GM18517 (cell line): ENCODE measurements at regions not wholly inside any gene's neighbourhood (a gene's known extent, or its start where the extent isn't known, plus 50 kb on each side); places are given as distances from the start of the nearest gene placed in this dataset.
A peak's percentile ranks its signal among the peaks of the same experiment; 100 is the strongest.
"Not testable (repeated sequence)": the region's sequence is repeated elsewhere in the genome, so short reads cannot be mapped to it uniquely, and the experiment has no call there.

ENCODE experiments used
- ATAC-seq: cut with Tn5 transposase; IDR thresholded peaks from one replicate; pipeline ENCODE4 v1.9.1; 2021; ENCODE audit warnings: mild to moderate bottlenecking, moderate library complexity; ENCODE audit not compliant: unreplicated experiment

DNA sequence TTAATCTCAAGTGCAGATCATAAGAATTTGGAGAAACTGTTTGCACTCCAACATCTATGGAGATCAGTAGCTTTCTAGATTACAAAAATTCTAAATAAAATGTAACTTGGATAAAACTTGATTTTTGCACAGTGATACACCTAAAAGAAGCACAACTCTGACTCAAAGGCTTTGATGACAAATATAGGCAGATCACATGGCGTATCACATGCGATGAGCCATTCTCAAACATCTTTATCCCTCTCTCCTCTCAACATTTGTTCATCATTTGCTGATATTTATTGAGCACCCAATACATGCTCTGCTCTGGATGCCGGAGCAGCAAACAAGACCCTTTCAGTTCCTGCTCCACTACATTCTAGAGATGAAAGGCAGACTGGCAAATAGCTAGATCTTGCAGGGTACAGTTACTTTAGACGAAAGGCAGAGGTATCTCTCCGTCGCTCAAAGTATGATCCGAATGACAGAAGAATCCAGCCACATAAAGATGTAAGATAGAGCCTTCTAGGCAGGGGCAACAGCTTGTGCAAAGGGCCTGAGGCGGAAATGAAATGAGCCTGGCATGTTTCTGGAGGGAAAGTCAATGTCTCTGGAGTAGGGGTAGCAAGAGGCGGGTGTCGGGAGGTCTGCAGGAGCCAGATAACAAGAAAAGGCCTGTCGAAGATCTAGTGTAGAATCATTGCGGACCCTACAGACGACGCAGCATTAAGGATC, 145.8 kb upstream of the ERRFI1 start:
- ATAC-seq, result no peak

DNA sequence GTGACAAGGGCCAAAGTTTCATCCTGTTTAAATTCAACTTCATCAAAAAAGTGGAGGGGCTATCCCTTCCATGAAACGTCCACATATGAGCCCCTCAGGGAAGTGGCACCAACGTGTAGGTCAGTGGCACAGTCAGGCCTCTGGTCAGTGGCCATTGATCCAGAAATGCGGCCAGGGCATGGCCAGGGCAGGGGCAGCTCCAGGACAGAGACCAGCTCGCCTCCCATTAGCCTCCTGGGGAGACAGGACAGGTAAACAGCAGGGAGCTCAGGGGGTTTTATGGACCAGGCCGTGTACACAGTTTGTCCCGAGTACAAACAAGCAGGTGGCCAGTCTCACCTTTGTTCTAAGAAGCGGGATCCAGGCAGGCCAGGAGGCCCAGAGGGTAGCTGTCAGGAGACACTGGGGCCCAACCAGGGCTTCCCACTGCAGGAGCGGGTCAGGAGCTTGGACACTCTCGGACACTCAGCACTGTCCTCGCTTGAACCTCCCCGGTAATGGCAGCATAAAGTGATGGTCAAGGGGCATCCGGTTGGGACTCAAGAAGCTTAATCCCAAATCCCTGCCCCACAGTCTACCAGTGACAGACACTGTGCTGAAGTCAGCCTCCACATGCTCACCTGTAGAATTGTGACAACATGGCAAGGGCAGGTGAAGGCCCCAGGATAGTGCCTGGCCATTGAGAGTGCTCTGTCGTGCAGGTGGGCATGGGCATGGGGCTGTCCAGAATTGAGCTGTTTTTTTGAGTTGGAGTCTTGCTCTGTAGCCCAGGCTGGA, 144.1 kb upstream of the ERRFI1 start:
- ATAC-seq, result no peak

DNA sequence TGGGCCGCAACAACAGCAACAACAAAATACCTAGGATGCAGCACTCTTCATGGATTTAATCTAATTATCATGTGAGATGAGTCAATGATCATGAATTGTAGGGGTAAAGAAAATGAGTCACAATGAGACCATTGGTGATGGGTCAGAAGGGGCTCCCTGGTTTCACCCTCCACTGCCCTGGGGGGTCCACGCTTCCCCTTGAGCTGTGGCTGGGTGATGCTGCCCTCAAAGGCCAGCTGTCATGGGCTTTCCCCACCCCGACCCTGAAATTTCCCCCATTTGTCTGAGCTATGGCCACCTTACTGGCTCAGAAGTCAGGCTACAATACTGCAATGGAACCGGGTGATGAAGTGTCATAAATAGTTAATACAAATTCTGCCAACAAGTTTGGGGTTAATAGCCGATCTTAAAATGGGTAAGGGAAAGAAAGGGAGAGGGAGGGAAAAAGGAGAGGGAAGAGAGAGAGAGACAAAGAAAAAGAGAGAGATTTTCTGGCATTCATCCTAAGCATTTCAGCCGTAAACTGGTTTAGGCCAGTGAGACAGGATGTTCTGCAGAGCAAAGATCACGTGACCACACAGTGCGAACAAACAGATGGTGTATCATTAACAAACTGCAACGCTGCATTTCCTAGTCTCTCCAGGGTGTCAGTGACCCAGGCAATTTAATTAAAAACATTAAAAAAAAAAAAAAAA, 143.4 kb upstream of the ERRFI1 start:
- ATAC-seq, result peak; percentile 68

DNA sequence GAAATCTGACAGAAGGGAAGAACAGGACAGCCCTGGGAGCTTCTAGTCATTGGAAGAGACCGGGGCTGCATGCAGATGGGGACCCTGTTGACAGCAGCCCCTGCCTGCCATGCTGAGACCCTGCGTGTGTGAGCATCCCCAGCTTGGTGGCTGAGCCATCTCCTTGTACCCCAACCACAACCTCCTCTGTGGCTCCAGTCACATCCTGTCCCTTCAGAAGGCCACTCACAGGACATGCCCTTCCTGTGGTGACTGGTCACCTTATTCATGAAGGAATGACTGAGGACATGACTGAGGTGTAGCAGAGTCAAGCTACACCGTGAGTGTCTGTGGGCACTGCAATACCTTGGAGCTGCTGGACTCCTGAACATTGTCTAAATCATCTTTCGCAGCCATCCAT, 141.8 kb upstream of the ERRFI1 start:
- no peak for ATAC-seq

DNA sequence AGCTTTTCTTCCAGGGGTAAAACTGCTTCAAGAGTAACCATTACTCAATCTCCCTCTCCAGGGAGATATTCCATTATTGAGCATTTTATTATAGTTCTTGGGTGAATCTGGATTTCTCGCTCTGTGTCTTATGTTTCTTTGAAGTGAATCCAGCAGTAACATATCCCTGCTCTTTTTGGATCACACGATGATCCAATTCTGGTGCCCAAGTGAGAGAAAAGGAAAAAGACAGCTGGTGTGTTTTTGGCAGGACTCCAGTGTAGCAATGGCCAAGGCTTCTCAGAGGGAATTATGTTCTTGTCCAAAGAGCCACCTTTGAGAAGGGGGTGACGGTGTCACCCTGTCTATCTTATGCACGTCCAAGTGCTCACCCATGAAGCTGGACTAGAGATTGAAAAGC, 140.3 kb upstream of the ERRFI1 start:
- ATAC-seq, result no peak

DNA sequence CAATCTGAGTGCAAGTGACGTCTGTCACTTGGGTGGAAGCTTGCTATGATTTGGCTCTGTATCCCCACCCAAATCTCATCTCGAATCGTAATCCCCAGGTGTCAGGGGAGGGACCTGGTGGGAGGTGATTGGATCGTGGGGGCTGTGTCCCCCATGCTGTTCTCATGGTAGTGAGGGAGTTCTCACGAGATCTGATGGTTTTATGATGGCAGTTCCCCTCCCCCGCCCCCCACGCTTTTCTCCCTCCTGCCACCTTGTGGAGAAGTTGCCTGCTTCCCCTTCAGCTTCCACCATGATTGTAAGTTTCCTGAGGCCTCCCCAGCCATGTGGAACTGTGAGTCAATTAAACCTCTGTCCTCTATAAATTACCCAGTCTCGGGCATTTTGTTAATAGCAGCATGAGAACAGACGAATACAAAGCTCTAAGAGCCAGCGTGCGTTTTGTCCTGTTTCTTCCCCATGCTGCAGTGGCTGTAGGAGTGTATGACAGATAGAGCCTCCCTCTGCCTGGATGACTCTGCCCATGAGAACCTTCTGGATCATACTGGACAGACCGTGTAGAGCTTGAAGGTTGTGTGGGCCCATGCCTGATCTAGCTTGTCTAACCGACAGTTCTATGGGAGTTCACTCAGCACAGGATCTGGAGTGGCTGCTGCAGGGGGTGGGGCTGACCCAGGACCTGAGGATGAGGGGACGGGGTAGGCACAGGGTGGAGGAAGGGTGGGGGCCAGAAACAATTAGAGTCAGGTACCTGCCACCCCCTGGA, 139.7 kb upstream of the ERRFI1 start:
- ATAC-seq, result no peak

DNA sequence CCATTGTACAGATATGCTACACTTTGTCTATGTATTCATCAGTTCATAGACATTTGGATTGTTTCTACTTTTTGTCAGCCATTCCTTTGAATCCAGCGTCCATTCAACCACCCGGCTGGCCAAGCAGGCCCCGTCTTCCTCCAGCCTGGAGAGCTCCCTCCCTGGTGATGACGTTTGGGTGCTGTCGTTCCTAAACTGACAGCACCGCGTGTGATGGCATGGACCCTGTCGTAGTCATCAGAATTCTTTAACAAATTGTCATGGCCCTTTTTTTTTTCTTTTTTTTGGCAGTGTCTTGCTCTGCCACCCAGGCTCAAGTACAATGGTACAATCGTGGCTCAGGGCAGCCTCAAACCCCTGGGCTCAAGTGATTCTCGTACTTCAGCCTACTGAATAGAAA, 138.6 kb upstream of the ERRFI1 start:
- no peak for ATAC-seq

DNA sequence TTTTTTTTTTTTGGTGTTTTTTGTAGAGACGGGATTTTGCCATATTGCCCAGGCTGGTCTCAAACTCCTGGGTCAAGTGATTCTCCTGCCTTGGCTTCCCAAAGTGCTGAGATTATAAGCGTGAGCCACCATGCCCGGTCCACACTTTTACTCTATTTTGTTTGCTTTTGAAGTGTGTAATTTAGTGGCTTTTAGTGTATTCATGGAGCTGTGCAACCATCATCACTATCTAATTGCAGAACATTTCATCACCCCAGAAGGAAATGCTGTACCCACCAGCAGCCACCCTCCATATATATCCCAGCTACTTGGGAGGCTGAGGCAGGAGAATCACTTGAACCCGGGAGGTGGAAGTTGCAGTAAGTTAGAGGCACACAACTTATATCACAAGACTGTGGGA, 136.9 kb upstream of the ERRFI1 start:
- no peak for ATAC-seq

DNA sequence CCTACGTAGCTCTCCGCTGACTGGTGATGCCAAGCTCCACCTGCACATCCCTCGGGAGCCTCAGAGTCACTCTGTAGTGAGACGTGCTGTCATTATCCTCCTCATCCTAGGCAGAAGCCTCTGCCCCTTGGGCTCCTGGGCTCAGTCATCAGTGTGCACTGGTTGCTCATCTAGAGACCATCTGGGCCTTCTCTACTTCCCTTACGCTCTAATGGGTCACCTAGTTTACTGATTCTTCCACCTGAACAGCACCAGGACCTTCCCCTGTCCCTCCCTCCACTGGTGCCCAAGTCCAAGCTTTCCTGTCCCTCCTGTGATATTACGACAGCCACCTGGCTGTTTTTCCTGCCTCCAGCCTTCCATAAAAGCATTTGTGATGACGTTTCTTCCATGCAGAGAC, 136.1 kb upstream of the ERRFI1 start:
- ATAC-seq, result no peak

DNA sequence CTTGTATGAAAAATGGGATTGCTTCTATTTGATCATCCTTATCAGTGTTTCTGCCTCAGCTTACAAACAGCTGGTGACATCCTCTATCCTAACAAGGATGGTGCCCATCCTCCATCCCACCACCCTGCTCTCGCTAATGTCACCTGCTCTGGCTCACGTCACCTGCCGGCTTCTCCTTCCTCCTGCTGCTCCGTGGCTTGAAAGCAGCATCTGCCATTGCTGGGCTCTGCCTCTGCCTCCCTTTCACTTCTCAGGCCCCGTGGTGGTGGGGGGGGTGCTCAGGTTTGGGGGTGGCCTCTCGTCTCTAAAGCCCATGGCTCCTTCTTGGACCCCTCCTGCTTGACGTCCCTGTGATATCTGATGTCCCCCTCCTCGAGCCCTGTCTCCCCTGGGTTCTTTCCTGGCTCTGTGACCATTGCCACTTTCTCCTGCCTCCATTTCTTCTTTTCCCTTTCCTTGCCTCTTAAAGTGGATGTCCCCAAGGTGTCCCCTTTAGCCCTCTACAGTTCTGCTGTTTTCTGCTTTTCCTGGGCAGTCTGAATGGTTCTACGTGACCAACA, 135.5 kb upstream of the ERRFI1 start:
- ATAC-seq, result no peak

- ATAC-seq, result no peak
These were observed 133.4 kb upstream of the ERRFI1 start for GRCh38 chr1:8159470-8160024.

DNA sequence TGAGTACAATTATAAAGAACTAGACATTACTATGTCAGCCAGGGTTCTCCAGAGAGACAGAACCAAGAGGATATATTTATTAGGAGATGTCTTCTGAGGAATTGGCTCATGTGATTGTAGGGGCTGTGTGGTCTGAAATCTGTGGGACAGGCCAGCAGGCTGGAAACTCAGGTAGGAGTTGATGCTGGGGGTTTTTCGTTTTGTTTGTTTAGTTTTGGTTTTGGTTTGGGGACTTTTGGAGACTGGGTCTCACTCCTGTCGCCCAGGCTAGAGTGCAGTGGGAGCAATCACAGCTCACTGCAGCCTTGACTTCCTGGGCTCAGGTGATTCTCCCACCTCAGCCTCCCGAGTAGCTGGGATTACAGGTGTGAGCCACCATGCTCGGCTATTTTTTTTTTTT, 132.9 kb upstream of the ERRFI1 start:
- no peak for ATAC-seq

DNA sequence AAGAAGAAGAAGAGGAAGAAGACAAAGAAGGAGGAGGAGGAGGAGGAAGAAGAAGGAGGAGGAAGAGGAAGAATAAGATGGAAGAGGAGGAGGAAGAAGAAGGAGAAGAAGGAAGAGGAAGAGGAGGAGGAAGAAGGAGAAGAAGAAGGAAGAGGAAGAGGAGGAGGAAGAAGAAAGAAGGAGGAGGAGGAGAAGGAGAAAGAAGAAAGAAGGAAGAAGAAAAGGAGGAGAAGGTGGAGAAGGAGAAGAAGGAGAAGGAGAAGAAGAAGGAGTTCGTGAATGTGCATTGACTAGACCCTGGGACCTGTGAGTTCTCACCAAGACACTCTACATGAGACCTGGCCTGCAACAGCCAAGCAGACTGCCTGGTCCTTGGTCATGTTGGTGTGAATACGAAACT, 131.7 kb upstream of the ERRFI1 start:
- no peak for ATAC-seq

DNA sequence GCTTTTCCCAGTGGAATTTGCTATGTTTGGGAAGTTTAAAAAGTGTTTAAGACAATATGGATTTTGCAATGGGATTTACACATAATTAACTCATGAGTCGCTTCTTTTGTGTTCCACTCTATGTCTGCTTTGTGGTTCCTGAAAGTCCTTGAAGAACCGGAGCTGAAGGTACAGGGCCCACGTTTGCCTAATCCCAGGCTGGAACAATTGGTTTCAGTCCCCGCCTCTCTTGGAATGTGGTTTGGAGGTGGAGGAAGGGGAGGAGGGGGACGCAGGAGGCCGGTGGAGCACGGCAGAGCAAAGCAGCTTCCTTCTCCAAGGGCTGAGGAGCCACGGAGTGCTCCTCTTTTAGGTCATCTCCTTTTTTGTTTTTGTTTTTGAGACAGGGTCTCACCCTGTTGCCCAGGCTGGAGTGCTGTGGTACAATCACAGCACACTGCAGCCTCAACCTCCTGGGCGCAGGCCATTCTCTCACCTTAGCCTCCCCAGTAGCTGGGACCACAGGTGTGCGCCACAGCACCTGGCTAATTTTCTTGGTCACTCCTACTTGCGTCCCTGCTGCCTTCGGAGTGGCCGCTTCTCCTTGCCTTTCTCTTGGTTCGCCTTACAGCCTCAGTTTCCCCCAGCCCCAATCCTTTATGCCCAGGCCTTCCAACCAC, 129.5 kb upstream of the ERRFI1 start:
- ATAC-seq, result no peak

- no peak for ATAC-seq
These were observed 128.5 kb upstream of the ERRFI1 start for GRCh38 chr1:8154621-8155052.

DNA sequence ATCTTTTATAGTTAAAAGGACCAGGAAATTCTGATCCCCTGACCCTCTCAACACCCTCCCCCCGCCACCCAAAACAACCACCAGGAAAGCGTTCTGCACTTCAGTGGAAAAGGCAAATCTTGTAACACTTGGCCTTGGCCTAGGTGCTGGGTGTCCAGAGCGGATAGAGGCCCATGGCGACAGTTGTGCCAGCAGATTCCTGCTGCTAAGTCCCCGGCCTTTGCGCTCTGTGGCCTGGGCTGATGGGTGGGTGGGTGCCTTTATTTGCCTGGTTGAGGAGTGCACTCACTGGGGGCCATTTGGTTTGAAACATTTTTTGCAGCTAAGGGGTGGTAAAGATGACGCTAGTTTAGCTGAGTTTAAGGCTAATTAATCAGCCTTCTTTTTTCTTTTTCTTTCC, 127.9 kb upstream of the ERRFI1 start:
- no peak for ATAC-seq

- ATAC-seq, result no peak
These were observed 126.9 kb upstream of the ERRFI1 start for GRCh38 chr1:8152731-8153702.

GRCh38 chr1:8151647-8152046, 125.5 kb upstream of the ERRFI1 start:
- no peak for ATAC-seq

DNA sequence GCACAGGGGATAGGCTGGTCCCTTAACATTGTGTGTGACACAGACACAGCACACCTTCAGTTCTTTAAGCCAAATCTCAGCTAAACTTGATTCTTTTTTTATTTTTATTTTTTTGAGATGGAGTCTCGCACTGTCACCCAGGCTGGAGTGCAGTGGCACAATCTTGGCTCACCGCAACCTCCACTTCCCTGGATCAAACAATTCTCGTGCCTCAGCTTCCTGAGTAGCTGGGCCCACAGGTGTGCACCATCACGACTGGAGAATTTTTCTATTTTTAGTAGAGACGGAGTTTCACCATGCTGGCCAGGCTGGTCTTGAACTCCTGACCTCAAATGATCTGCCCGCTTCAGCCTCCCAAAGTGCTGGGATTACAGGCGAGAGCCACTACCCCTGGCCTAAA, 123.6 kb upstream of the ERRFI1 start:
- ATAC-seq, result not testable (repeated sequence)
